K562 (cell line): ENCODE measurements at regions not wholly inside any gene's neighbourhood (a gene's known extent, or its start where the extent isn't known, plus 50 kb on each side); places are given as distances from the start of the nearest gene placed in this dataset.

Experiments
- ATAC-seq: fragments of 200-7000 bp; cut with Tn5 transposase; 3 replicates; pipeline ENCODE4 v1.9.1; 2020; ENCODE audit warnings: moderate library complexity
- BruUV-seq: library from RNA; stranded (reverse); fragments of 400-500 nt; replicated peaks from 2 replicates; lab custom pipeline; 2021; lab: Mats Ljungman, UMichigan
- CTCF ChIA-PET: fragments of 300-600 bp; formaldehyde crosslinking; extraction: SDS; loops from one replicate; lab custom pipeline; 2021; ENCODE audit warnings: low intra/inter-chr PET ratio; lab: Yijun Ruan, JAX
- POLR2A ChIA-PET: fragments of 300-600, 350-650 bp; sonication (Branson Sonifier 250); formaldehyde crosslinking; extraction: SDS; loops from one replicate; lab custom pipeline; 2021; ENCODE audit warnings: antibody characterized with exemption, inconsistent platforms; lab: Yijun Ruan, JAX
- DNase-seq, 4 experiments: peaks; one replicate each; pipeline versions ENCODE4 v3.0.0 to v3.0.0-alpha.2; 2011 to 2018; ENCODE audit warnings: low spot score in 3 of 4, mixed read lengths in 3 of 4; ENCODE audit errors: extremely low read depth in 1 of 4
- FAIRE-seq: peaks from 2 replicates; lab custom pipeline; 2011; peaks lifted over from hg19 to GRCh38; lab: Jason Lieb, UNC
- H2AFZ ChIP-seq: 2 replicates; pipeline ENCODE4 v1.6.0; 2011; ENCODE audit warnings: low read depth, low read length, control low read depth, inconsistent platforms
- H3K27ac ChIP-seq: fragments of 200-600 bp; 3 replicates; pipeline ENCODE4 v1.8.0; 2011; ENCODE audit warnings: low read depth, mild to moderate bottlenecking, control low read depth, inconsistent platforms, low read length, moderate library complexity, mixed read lengths; ENCODE audit errors: extremely low read depth
- H3K27me3 ChIP-seq, 2 experiments: fragments of 300-600 bp in 1 of 2; 2 replicates in 1 of 2; 3 replicates in 1 of 2; pipeline versions ENCODE4 v1.6.0 to v1.8.0; 2011; ENCODE audit warnings: inconsistent platforms in 2 of 2, low read length in 2 of 2, mild to moderate bottlenecking in 1 of 2, mixed read lengths in 1 of 2, moderate library complexity in 1 of 2; ENCODE audit not compliant: control insufficient read depth in 2 of 2, insufficient read depth in 2 of 2
- H3K36me3 ChIP-seq: fragments of 300-600 bp; 3 replicates; pipeline ENCODE4 v1.8.0; 2011; ENCODE audit warnings: mild to moderate bottlenecking, low read length, inconsistent platforms; ENCODE audit not compliant: control insufficient read depth, insufficient read depth
- H3K4me1 ChIP-seq, 2 experiments: fragments of 200-600 bp in 1 of 2; replicated peaks in 1 of 2; 2 replicates in 1 of 2; 3 replicates in 1 of 2; pipeline versions ENCODE4 v1.5.1 to v1.8.0; 2011; ENCODE audit warnings: inconsistent platforms in 2 of 2, low read length in 2 of 2, mild to moderate bottlenecking in 1 of 2, mixed read lengths in 1 of 2, moderate library complexity in 1 of 2; ENCODE audit not compliant: control insufficient read depth in 2 of 2, insufficient read depth in 2 of 2
- H3K4me2 ChIP-seq: 2 replicates; pipeline ENCODE4 v1.6.1; 2011; ENCODE audit warnings: low read length, control low read depth, inconsistent platforms, mixed read lengths; ENCODE audit not compliant: insufficient read depth
- H3K4me3 ChIP-seq: fragments of 200-600 bp; sonication (generic), shearing (Covaris generic); 2 replicates; pipeline ENCODE4 v1.5.1; 2016; ENCODE audit warnings: control low read depth, inconsistent platforms
- H3K79me2 ChIP-seq: fragments of 200-600 bp; 3 replicates; pipeline ENCODE4 v1.8.0; 2011; ENCODE audit warnings: low read length, inconsistent platforms; ENCODE audit not compliant: control insufficient read depth, insufficient read depth
- H3K9ac ChIP-seq, 2 experiments: 2 replicates each; pipeline versions ENCODE4 v1.6.0 to v1.6.1; 2011; ENCODE audit warnings: low read depth in 2 of 2, low read length in 2 of 2, control low read depth in 1 of 2, inconsistent platforms in 1 of 2, mild to moderate bottlenecking in 1 of 2, mixed read lengths in 1 of 2; ENCODE audit not compliant: insufficient read depth in 1 of 2
- H3K9me1 ChIP-seq: one replicate; pipeline ENCODE4 v1.6.0; 2011; ENCODE audit warnings: inconsistent platforms, mild to moderate bottlenecking, low read length, moderate library complexity; ENCODE audit not compliant: control insufficient read depth, insufficient read depth
- H3K9me3 ChIP-seq: replicated peaks from 2 replicates; pipeline ENCODE4 v1.5.1; 2011; ENCODE audit warnings: low read depth, low read length, inconsistent platforms; ENCODE audit not compliant: control insufficient read depth, insufficient read depth
- H4K20me1 ChIP-seq: replicated peaks from 2 replicates; pipeline ENCODE4 v1.6.1; 2011; ENCODE audit warnings: low read length, inconsistent platforms, mixed read lengths; ENCODE audit not compliant: control insufficient read depth, insufficient read depth
- ADNP ChIP-seq: fragments of 200-800 bp; sonication (Bioruptor generic); IDR thresholded peaks from 2 replicates; pipeline ENCODE4 v1.6.1; 2016; ENCODE audit warnings: missing genetic modification characterization, missing compliant biosample characterization
- ARID3B ChIP-seq: fragments of 250-450 bp; sonication (Bioruptor Pico); IDR thresholded peaks from 2 replicates; pipeline ENCODE4 v1.4.0; 2020; ENCODE audit warnings: borderline replicate concordance
- ATF6 ChIP-seq: sonication (generic); formaldehyde crosslinking; IDR thresholded peaks from 2 replicates; pipeline ENCODE4 v1.4.0; 2020; ENCODE audit warnings: mild to moderate bottlenecking, missing genetic modification reagents
- GATA2 ChIP-seq: sonication (generic); formaldehyde crosslinking; IDR thresholded peaks from 2 replicates; pipeline ENCODE4 v1.4.0; 2020; ENCODE audit warnings: mild to moderate bottlenecking, missing genetic modification reagents
- HDAC3 ChIP-seq: fragments of 450-650 bp; IDR thresholded peaks from 2 replicates; pipeline ENCODE4 v1.6.1; 2018; ENCODE audit warnings: borderline replicate concordance, mild to moderate bottlenecking, moderate library complexity; ENCODE audit not compliant: partially characterized antibody
- HNRNPK ChIP-seq: fragments of 200-400 bp; formaldehyde crosslinking; IDR thresholded peaks from one replicate; pipeline ENCODE4 v1.6.1; 2018; ENCODE audit warnings: mild to moderate bottlenecking, low read depth, low read length; ENCODE audit not compliant: poor library complexity, severe bottlenecking
- NCOA4 ChIP-seq: fragments of 450-650 bp; IDR thresholded peaks from 2 replicates; pipeline ENCODE4 v1.6.1; 2018; ENCODE audit warnings: mild to moderate bottlenecking; ENCODE audit not compliant: partially characterized antibody
- POLR3A ChIP-seq: IDR thresholded peaks from 2 replicates; pipeline ENCODE4 v1.6.1; 2011; ENCODE audit warnings: borderline replicate concordance, mild to moderate bottlenecking, moderate library complexity; ENCODE audit not compliant: insufficient read length, insufficient read depth; ENCODE audit errors: extremely low read depth
- POLR3G ChIP-seq: IDR thresholded peaks from 2 replicates; pipeline ENCODE4 v1.6.1; 2011; ENCODE audit not compliant: insufficient read length, insufficient replicate concordance; ENCODE audit errors: extremely low read depth
- SMARCA4 ChIP-seq: fragments of 450-650 bp; IDR thresholded peaks from 2 replicates; pipeline ENCODE4 v1.6.1; 2016
- TAF7 ChIP-seq: fragments of 450-650 bp; IDR thresholded peaks from 2 replicates; pipeline ENCODE4 v1.6.1; 2016; ENCODE audit warnings: missing genetic modification characterization, missing compliant biosample characterization
- TGIF2 ChIP-seq: sonication (generic); formaldehyde crosslinking; IDR thresholded peaks from 2 replicates; pipeline ENCODE4 v1.8.1; 2022; ENCODE audit warnings: mild to moderate bottlenecking, missing genetic modification reagents, moderate library complexity
- TRIM28 ChIP-seq: fragments of 450-650 bp; IDR thresholded peaks from 2 replicates; pipeline ENCODE4 v1.6.1; 2017
- ZNF395 ChIP-seq: fragments of 200-800 bp; sonication (Bioruptor generic); IDR thresholded peaks from 2 replicates; pipeline ENCODE4 v1.6.1; 2017; ENCODE audit warnings: missing genetic modification characterization, missing compliant biosample characterization
- in situ Hi-C: fragments of 300-500 bp; cut with MboI; formaldehyde crosslinking; loops from 4 replicates; pipeline ENCODE4 v1.15.0; 2018; ENCODE audit warnings: inconsistent platforms, mixed read lengths
- intact Hi-C: fragments of 100-400 bp; cut with micrococcal nuclease; formaldehyde crosslinking; loops from 2 replicates; pipeline ENCODE4 v1.14.2; 2022
- TF ChIP-seq, protein P1 (sequence below): fragments of 150-350 bp; conservative IDR thresholded peaks from 2 replicates; pipeline ENCODE4 v1.6.1; 2014; ENCODE audit warnings: low read length

GRCh38 chr5:175328176-175328575 lies 115.8 kb downstream of the DRD1 start (continued):
- no peak for TF ChIP-seq HDAC3
- no peak for TF ChIP-seq TAF7 (tag)
- TF ChIP-seq, all 486 proteins: peak for 0

DNA sequence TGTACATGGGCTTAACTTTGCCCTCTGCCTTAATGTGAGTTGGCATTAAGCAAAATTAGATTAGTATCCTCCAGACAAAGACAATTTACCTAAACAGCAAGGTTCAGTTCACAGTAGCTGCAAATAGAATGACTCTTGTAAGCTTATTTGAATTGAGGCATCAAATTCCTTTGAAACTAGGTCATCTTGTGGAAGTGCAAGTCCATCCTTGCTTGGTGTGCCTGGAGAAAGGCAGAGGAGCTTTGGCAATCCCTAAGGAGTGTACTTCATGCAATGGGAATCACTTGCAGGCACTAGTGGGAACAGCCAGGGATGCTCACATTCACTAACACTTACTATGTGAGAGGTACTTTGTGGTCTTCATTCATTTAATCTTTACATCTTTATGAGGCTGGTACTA lies 118.3 kb downstream of the DRD1 start:
- no peak overlapping the region for H2AFZ ChIP-seq
- intact Hi-C loops (no loop called here), in situ Hi-C loops (no loop called here)
- no peak overlapping the region for H3K9ac ChIP-seq
- H3K9me1 ChIP-seq, result no peaks in the 10 kb centered on the region
- ChIA-PET CTCF (no interaction called here), POLR2A (no interaction called here)
- peaks cover 0 to under 1% of the 10 kb centered on the region in 2 experiments; a peak in 1 of 5 replicates for H3K27me3 ChIP-seq
- no peak overlapping the region for H3K27ac ChIP-seq
- no peak overlapping the region for H3K4me3 ChIP-seq
- no TSS peak for BruUV-seq
- ATAC-seq (no peak), DNase-seq (no peak), FAIRE-seq (no peak)
- H3K9me3 ChIP-seq, result no peaks in the 10 kb centered on the region
- no peaks in the 10 kb centered on the region for H4K20me1 ChIP-seq
- H3K79me2 ChIP-seq, result no peaks in the 10 kb centered on the region
- no peak overlapping the region for H3K4me2 ChIP-seq
- H3K4me1 ChIP-seq, result no peaks in the 10 kb centered on the region
- no peaks in the 10 kb centered on the region for H3K36me3 ChIP-seq
- no peak for TF ChIP-seq SMARCA4
- no peak for TF ChIP-seq ADNP (tag)
- TF ChIP-seq POLR3G, result no peak
- TF ChIP-seq, protein P1, sequence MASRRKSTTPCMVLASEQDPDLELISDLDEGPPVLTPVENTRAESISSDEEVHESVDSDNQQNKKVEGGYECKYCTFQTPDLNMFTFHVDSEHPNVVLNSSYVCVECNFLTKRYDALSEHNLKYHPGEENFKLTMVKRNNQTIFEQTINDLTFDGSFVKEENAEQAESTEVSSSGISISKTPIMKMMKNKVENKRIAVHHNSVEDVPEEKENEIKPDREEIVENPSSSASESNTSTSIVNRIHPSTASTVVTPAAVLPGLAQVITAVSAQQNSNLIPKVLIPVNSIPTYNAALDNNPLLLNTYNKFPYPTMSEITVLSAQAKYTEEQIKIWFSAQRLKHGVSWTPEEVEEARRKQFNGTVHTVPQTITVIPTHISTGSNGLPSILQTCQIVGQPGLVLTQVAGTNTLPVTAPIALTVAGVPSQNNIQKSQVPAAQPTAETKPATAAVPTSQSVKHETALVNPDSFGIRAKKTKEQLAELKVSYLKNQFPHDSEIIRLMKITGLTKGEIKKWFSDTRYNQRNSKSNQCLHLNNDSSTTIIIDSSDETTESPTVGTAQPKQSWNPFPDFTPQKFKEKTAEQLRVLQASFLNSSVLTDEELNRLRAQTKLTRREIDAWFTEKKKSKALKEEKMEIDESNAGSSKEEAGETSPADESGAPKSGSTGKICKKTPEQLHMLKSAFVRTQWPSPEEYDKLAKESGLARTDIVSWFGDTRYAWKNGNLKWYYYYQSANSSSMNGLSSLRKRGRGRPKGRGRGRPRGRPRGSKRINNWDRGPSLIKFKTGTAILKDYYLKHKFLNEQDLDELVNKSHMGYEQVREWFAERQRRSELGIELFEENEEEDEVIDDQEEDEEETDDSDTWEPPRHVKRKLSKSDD, result no peak
- TF ChIP-seq TGIF2, result no peak
- no peak for TF ChIP-seq NCOA4
- TF ChIP-seq ATF6 (CRISPR knock-in tag), result no peak
- TF ChIP-seq POLR3A, result no peak
- TF ChIP-seq ARID3B (CRISPR knock-in tag), result no peak
- no peak for TF ChIP-seq ZNF395 (CRISPR knock-in tag)
- no peak for TF ChIP-seq HNRNPK
- TF ChIP-seq GATA2 (CRISPR knock-in tag), result no peak
- no peak for TF ChIP-seq TRIM28
